ENCODE measurements at regions not wholly inside any gene's neighbourhood (a gene's known extent, or its start where the extent isn't known, plus 50 kb on each side); places are given as distances from the start of the nearest gene placed in this dataset.

GRCh38 chr13:68998056-68998455 is 1109.6 kb upstream of the ATXN8OS start:
- Histone ChIP-seq H3K27ac (no peak overlapping the region), H3K36me3 (ENCODE audit: insufficient read depth, low read length) (no peaks in the 10 kb centered on the region), H3K9me3 (ENCODE audit: low read depth, low read length) (no peaks in the 10 kb centered on the region), H3K9ac (ENCODE audit: insufficient read length) (no peak overlapping the region), H3K4me3 (no peak overlapping the region)
- DNase-seq (ENCODE audit: low read depth, low spot score), result no peak
- no peak for TF ChIP-seq EZH2 (IDR thresholded peaks at IDR 0.05)
- TF ChIP-seq POLR2AphosphoS5 (IDR thresholded peaks at IDR 0.05; ENCODE audit: borderline replicate concordance, low read depth, low read length), result no peak

GRCh38 chr13:68996668-68997025 is 1111.0 kb upstream of the ATXN8OS start:
- H3K9me3 ChIP-seq (ENCODE audit: low read depth, low read length), result no peaks in the 10 kb centered on the region
- no peak overlapping the region for H3K9ac ChIP-seq (ENCODE audit: insufficient read length)
- no peak for DNase-seq (ENCODE audit: low read depth, low spot score)
- H3K36me3 ChIP-seq (ENCODE audit: insufficient read depth, low read length), result no peaks in the 10 kb centered on the region
- no peak for TF ChIP-seq FOXP2 (optimal IDR thresholded peaks at IDR 0.05; ENCODE audit: control extremely low read depth, extremely low read length, insufficient read depth)
- TF ChIP-seq POLR2AphosphoS5 (IDR thresholded peaks at IDR 0.05; ENCODE audit: borderline replicate concordance, low read depth, low read length), result no peak
- TF ChIP-seq EZH2 (IDR thresholded peaks at IDR 0.05), result no peak
- no peak overlapping the region for H3K4me3 ChIP-seq
- H3K27ac ChIP-seq, result no peak overlapping the region

GRCh38 chr13:68995972-68996667 is 1111.5 kb upstream of the ATXN8OS start:
- no peaks in the 10 kb centered on the region for H3K9me3 ChIP-seq (ENCODE audit: low read depth, low read length)
- no peak for TF ChIP-seq POLR2AphosphoS5 (IDR thresholded peaks at IDR 0.05; ENCODE audit: borderline replicate concordance, low read depth, low read length)
- H3K27ac ChIP-seq, result no peak overlapping the region
- no peak for DNase-seq (ENCODE audit: low read depth, low spot score)
- H3K36me3 ChIP-seq (ENCODE audit: insufficient read depth, low read length), result no peaks in the 10 kb centered on the region
- no peak overlapping the region for H3K4me3 ChIP-seq
- H3K9ac ChIP-seq (ENCODE audit: insufficient read length), result no peak overlapping the region

GRCh38 chr13:68993154-68993553 is 1114.5 kb upstream of the ATXN8OS start:
- H3K36me3 ChIP-seq (ENCODE audit: insufficient read depth, low read length), result no peaks in the 10 kb centered on the region
- no peak for DNase-seq (ENCODE audit: low read depth, low spot score)
- no peaks in the 10 kb centered on the region for H3K9me3 ChIP-seq (ENCODE audit: low read depth, low read length)
- H3K4me3 ChIP-seq, result no peak overlapping the region
- H3K9ac ChIP-seq (ENCODE audit: insufficient read length), result no peak overlapping the region
- H3K27ac ChIP-seq, result no peak overlapping the region
- TF ChIP-seq FOXP2 (optimal IDR thresholded peaks at IDR 0.05; ENCODE audit: control extremely low read depth, extremely low read length, insufficient read depth) (no peak), POLR2AphosphoS5 (IDR thresholded peaks at IDR 0.05; ENCODE audit: borderline replicate concordance, low read depth, low read length) (no peak), EZH2 (IDR thresholded peaks at IDR 0.05) (no peak)

- Histone ChIP-seq H3K9ac (ENCODE audit: insufficient read length) (no peak overlapping the region), H3K36me3 (ENCODE audit: insufficient read depth, low read length) (no peaks in the 10 kb centered on the region), H3K4me3 (no peak overlapping the region), H3K9me3 (ENCODE audit: low read depth, low read length) (no peaks in the 10 kb centered on the region), H3K27ac (no peak overlapping the region)
- no peak for DNase-seq (ENCODE audit: low read depth, low spot score)
- no peak for TF ChIP-seq FOXP2 (optimal IDR thresholded peaks at IDR 0.05; ENCODE audit: control extremely low read depth, extremely low read length, insufficient read depth)
- TF ChIP-seq EZH2 (IDR thresholded peaks at IDR 0.05), result no peak
- no peak for TF ChIP-seq POLR2AphosphoS5 (IDR thresholded peaks at IDR 0.05; ENCODE audit: borderline replicate concordance, low read depth, low read length)
These were observed 1119.5 kb upstream of the ATXN8OS start for GRCh38 chr13:68988176-68988575.

GRCh38 chr13:68987585-68987984 is 1120.0 kb upstream of the ATXN8OS start:
- H3K27ac ChIP-seq, result no peak overlapping the region
- no peak overlapping the region for H3K4me3 ChIP-seq
- no peak for DNase-seq (ENCODE audit: low read depth, low spot score)
- H3K9me3 ChIP-seq (ENCODE audit: low read depth, low read length), result no peaks in the 10 kb centered on the region
- no peak overlapping the region for H3K9ac ChIP-seq (ENCODE audit: insufficient read length)
- H3K36me3 ChIP-seq (ENCODE audit: insufficient read depth, low read length), result no peaks in the 10 kb centered on the region
- TF ChIP-seq FOXP2 (optimal IDR thresholded peaks at IDR 0.05; ENCODE audit: control extremely low read depth, extremely low read length, insufficient read depth) (no peak), POLR2AphosphoS5 (IDR thresholded peaks at IDR 0.05; ENCODE audit: borderline replicate concordance, low read depth, low read length) (no peak), EZH2 (IDR thresholded peaks at IDR 0.05) (no peak)

- Histone ChIP-seq H3K27ac (no peak overlapping the region), H3K9ac (ENCODE audit: insufficient read length) (no peak overlapping the region), H3K36me3 (ENCODE audit: insufficient read depth, low read length) (no peaks in the 10 kb centered on the region), H3K4me3 (no peak overlapping the region), H3K9me3 (ENCODE audit: low read depth, low read length) (no peaks in the 10 kb centered on the region)
- no peak for DNase-seq (ENCODE audit: low read depth, low spot score)
- TF ChIP-seq FOXP2 (optimal IDR thresholded peaks at IDR 0.05; ENCODE audit: control extremely low read depth, extremely low read length, insufficient read depth) (no peak), EZH2 (IDR thresholded peaks at IDR 0.05) (no peak), POLR2AphosphoS5 (IDR thresholded peaks at IDR 0.05; ENCODE audit: borderline replicate concordance, low read depth, low read length) (no peak)
These were observed 1122.8 kb upstream of the ATXN8OS start for GRCh38 chr13:68984688-68985319.

- no peaks in the 10 kb centered on the region for H3K36me3 ChIP-seq (ENCODE audit: insufficient read depth, low read length)
- H3K27ac ChIP-seq, result no peak overlapping the region
- TF ChIP-seq FOXP2 (optimal IDR thresholded peaks at IDR 0.05; ENCODE audit: control extremely low read depth, extremely low read length, insufficient read depth), result no peak
- no peak for TF ChIP-seq EZH2 (IDR thresholded peaks at IDR 0.05)
- TF ChIP-seq POLR2AphosphoS5 (IDR thresholded peaks at IDR 0.05; ENCODE audit: borderline replicate concordance, low read depth, low read length), result no peak
- DNase-seq (ENCODE audit: low read depth, low spot score), result no peak
- H3K4me3 ChIP-seq, result no peak overlapping the region
- H3K9ac ChIP-seq (ENCODE audit: insufficient read length), result no peak overlapping the region
- no peaks in the 10 kb centered on the region for H3K9me3 ChIP-seq (ENCODE audit: low read depth, low read length)
These were observed 1124.5 kb upstream of the ATXN8OS start for GRCh38 chr13:68982961-68983619.

Data from SK-N-MC (cell line).